SK-N-DZ (cell line): ENCODE measurements at regions not wholly inside any gene's neighbourhood (a gene's known extent, or its start where the extent isn't known, plus 50 kb on each side); places are given as distances from the start of the nearest gene placed in this dataset.
A peak's percentile ranks its signal among the peaks of the same experiment; 100 is the strongest.

Experiments
- DNase-seq: peaks from one replicate; pipeline ENCODE4 v3.0.0-alpha.2; 2015; ENCODE audit warnings: low spot score

GRCh38 chr13:106041445-106041844 lies 494.0 kb downstream of the EFNB2 start:
- no peak for DNase-seq

GRCh38 chr13:106038752-106039151 lies 496.7 kb downstream of the EFNB2 start:
- DNase-seq, result no peak

DNA sequence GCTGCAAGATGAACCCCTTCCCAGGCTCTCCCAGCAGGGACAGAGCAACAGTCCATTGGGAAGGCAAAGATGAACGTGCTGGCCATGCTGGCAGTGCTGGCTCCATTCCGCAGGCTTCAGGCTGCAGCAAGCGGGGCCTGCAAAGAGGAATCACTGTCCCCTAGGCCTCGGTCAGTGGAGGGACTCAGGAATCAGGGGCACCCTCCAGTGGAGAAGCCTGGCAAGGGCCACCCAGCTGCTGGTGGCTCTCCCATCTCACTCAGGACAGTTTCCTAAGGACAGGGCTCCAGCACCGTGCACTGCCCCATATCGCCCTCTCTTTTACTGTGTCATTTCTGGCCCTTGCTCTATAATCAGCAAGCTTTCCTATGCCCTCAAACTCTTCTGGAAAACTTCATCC lies 498.6 kb downstream of the EFNB2 start:
- peak; percentile 15 for DNase-seq

GRCh38 chr13:106034201-106034600 lies 501.3 kb downstream of the EFNB2 start:
- DNase-seq, result no peak

DNA sequence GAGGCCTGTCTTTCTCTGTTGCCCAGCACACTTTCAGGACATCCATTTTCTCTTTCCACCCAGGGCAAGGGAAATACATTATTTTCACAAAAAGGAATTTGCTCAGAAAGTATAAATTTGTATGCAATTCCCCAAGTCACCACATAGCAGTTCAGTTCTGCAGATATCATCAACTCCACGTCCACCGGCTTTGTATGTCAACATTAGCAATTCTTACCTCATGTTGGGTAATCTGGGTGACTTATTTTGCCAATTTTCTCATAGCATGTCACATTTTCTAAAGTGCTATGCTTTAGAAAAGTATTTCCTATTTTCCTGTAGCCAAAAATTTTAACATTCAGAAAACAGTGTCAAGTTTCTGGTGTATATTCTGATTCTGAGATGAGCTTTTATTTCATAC lies 501.8 kb downstream of the EFNB2 start:
- DNase-seq, result no peak

- no peak for DNase-seq
Observed at GRCh38 chr13:106032441-106032840, 503.0 kb downstream of the EFNB2 start.

DNA sequence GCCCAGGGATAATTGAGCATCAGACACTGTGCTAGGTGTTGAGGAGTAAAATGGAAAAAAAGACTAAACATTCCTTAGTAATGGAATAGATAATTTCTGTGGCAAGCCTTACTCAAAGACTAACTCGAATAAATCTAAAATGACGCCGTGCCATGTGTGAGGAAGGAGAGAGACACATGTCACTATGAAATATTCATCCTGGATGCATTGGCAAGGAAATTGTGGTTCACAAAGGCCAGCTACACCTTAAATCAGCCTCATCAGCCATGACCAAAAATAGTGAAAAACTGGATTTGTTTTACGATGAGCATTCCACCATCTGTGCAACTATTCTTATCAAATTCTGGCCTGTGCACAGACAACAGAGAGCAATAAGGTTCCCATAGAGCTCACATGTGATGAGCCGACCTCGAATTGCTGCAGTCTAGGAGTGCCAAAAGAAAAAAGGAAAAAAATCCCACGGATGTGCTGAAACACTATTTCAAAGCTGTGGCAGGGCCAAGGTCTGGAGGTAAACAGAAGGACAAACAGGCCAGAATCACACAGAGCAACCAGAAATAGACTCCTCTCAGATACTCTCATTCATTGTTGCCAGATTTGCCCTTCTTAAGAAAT lies 505.7 kb downstream of the EFNB2 start:
- no peak for DNase-seq

DNA sequence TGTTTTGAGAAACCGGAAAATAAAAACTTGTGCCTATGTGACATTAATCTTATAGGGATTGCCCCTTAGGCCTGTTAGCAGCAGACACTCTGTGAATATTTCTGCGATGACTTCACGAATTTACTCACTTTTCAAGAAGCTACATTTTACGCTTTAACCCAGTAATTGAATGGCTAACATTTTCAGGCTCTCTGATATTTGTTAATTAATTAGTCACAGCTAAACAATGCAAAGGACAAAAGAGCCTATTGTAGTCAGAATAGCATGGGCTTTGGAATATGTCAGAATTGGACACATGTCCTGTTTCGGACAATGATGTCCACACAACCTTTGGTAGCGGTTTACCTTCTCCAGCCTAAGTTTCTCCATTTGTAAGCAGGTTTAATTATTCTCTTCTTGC lies 506.6 kb downstream of the EFNB2 start:
- DNase-seq, result no peak

- no peak for DNase-seq
Observed at GRCh38 chr13:106011600-106011999, 523.9 kb downstream of the EFNB2 start.

GRCh38 chr13:106010836-106011235 lies 524.6 kb downstream of the EFNB2 start:
- no peak for DNase-seq

GRCh38 chr13:106008540-106008939 lies 526.9 kb downstream of the EFNB2 start:
- DNase-seq, result no peak

DNA sequence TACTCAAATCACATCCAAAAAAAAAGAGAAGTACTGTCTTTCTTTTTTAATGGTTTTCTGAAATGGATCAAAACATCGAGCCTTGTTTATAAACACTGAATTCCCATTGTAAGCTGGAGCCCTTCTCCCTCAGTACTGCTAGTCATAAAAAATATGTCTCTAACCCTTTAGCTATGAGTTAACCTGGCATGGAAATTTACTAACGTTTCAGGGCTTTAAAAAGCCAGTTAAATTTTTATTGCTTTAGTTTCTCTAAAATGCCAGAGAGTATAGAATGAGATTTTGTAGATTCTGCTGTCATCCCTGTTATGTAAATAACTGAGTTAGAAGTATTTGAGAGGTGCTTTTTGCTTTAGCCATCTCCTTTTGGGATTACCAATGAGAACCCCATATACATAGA lies 528.3 kb downstream of the EFNB2 start:
- DNase-seq, result no peak

- DNase-seq, result no peak
Observed at GRCh38 chr13:106003651-106004050, 531.8 kb downstream of the EFNB2 start.

DNA sequence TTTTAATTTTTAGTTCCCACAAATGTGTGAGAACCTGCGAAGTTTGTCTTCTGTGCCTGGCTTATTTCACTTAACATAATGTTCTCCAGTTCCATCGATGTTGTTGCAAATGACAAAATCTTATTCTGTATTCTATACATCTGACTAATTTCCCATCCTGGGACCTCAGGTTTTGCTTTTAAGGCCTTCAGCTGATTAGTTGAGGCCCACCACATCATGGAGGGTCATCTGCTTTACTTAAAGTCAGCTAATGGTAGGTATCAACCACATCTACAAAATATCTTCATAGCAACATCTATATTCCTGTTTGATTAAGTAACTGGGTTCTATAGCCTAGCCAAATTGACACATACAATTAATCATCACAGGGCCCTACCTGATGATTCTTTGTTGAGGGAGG lies 534.0 kb downstream of the EFNB2 start:
- DNase-seq, result no peak

DNA sequence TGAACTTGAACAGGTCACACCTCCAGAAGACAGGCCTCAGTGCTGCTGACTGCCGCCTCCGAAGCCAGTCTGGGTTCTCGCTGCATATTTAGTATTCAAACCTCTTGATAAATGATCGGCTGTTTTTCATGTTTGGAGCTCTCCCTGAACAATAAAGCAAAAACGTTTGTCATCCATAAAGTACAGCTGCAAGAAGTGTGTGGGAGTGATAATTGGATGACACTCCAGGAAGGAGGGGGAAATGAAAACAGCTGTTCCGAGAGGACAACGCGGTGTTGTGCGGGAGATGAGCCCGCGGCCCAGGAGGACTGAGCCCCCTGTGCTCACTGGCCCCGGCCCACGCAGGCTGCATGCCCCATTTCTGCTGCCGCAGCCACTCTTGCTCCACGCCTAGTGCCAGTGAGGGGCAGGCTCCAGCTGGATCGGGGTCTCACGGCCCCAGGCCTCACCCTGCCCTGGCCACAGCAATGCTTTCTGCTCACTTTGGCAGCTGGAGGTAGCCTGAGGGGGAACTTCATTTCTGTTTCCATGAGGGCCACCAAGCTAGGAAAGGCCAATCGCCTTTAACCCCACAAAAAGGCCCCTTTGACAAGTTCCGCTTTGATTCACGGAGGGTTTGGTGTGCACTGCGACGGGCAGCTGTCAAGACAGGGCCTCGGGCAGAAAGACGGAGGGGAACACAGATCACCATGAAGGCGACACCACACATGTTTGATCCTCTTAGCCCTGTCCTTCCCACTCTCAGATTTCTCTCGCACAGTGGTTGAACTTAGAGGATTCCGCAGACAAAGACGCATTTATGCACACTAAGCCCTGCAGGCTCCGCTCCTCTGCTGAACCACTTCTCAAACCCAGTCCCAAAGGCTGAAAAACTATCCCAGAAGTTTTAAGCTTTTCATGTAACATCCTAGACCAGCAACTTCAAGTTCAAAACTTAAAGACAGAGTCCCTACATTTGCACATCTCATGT lies 537.6 kb downstream of the EFNB2 start:
- DNase-seq, result no peak

GRCh38 chr13:105996391-105997025 lies 539.0 kb downstream of the EFNB2 start:
- no peak for DNase-seq

DNA sequence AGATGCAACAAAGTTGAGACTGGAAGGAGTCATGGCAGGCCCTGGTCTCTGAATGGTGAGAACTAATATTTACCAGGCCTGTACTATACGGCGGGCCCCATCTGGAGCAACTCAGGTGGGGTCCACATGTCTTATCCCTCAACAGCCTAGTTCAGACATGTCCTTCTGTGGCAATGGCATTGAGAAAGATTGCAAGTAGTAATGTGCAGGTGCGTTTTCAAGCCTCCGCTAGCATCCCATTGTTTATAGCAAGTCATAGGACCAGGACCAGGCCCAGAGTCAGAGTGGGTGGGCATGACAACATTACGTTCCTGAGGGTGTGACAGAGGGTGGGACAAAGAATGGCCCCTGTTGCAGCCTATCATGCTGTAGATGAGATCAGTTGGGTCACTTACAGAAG lies 541.1 kb downstream of the EFNB2 start:
- no peak for DNase-seq

- DNase-seq, result no peak
Observed at GRCh38 chr13:105991622-105992277, 543.7 kb downstream of the EFNB2 start.

- DNase-seq, result no peak
Observed at GRCh38 chr13:105991131-105991530, 544.3 kb downstream of the EFNB2 start.

GRCh38 chr13:105990256-105990958 lies 545.1 kb downstream of the EFNB2 start:
- no peak for DNase-seq

DNA sequence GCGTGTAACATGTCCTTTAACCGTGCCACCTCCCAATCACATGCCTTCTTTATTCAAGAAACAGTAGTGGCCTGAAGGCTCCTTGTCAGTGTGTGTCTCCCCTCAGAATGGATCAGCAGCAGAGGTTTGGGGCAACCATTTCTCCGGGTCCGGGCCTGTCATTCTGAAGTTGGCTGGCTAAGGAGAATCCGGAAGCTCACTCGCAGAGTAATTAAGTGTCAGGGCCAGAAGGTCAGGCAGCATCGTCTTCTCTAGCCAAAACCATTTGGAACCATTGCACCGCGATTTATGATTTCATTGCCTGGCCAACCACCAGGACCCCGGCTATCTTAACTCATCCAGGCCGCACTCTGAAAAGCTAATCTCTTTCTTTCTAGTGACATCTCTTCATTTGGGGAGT lies 550.8 kb downstream of the EFNB2 start:
- no peak for DNase-seq
